ENCODE measurements at regions not wholly inside any gene's neighbourhood (a gene's known extent, or its start where the extent isn't known, plus 50 kb on each side); places are given as distances from the start of the nearest gene placed in this dataset.

DNA sequence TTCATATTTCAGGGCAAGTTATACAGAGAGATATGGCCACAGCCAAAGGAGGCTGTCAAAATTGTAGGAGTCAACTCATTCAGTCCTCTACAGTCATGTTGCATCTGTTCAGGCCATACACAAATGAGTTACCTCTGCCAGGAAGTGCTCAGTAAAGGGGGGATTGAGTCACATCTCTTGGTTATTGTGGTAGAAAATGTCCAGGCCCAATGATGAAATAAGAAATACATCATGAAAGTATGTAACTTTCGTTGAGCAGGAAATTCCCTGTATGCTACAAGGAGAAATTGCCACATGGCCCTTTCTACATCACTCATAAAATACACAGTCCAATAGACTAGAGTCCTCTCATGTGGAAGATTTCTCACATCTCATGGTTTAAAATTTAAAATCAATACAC is 103.9 kb upstream of the COL3A1 start:
- no peaks in the 10 kb centered on the region for H4K20me1 ChIP-seq (ENCODE audit: insufficient read depth, low read length)
- DNase-seq = no peak
- H3K9ac ChIP-seq (ENCODE audit: insufficient read depth, low read length, poor library complexity, severe bottlenecking) = no peak overlapping the region
- TF ChIP-seq, protein P1, sequence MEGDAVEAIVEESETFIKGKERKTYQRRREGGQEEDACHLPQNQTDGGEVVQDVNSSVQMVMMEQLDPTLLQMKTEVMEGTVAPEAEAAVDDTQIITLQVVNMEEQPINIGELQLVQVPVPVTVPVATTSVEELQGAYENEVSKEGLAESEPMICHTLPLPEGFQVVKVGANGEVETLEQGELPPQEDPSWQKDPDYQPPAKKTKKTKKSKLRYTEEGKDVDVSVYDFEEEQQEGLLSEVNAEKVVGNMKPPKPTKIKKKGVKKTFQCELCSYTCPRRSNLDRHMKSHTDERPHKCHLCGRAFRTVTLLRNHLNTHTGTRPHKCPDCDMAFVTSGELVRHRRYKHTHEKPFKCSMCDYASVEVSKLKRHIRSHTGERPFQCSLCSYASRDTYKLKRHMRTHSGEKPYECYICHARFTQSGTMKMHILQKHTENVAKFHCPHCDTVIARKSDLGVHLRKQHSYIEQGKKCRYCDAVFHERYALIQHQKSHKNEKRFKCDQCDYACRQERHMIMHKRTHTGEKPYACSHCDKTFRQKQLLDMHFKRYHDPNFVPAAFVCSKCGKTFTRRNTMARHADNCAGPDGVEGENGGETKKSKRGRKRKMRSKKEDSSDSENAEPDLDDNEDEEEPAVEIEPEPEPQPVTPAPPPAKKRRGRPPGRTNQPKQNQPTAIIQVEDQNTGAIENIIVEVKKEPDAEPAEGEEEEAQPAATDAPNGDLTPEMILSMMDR (IDR thresholded peaks at IDR 0.05) = no peak
- H3K9me3 Mint-ChIP-seq = peaks cover 1 to 17% (median 3%) of the 10 kb centered on the region in 7 donors
- intact Hi-C loops (cut with micrococcal nuclease) = no loop called here
- no peak overlapping the region for H3K4me2 ChIP-seq (replicated peaks; ENCODE audit: extremely low read depth, low read length, poor library complexity, severe bottlenecking)
- no peak overlapping the region for H3K27ac Mint-ChIP-seq
- no peak overlapping the region for H3K4me3 ChIP-seq (replicated peaks in 1 of 3; ENCODE audit: low read depth in 2 of 3, low read length in 3 of 3)
- whole genome bisulfite sequencing (ENCODE audit: insufficient coverage) = no CpG with 5 or more reads among the region's 1 CpG
- H3K36me3 ChIP-seq (replicated peaks in 1 of 2; ENCODE audit: control insufficient read depth in 1 of 2, insufficient read depth in 2 of 2, low read length in 2 of 2) = no peaks in the 10 kb centered on the region
- no peaks in the 10 kb centered on the region for H3K36me3 Mint-ChIP-seq
- no peak overlapping the region for H3K4me3 Mint-ChIP-seq
- H3K27me3 ChIP-seq (ENCODE audit: control insufficient read depth in 2 of 2, insufficient read depth in 2 of 2, low read length in 2 of 2) = no peaks in the 10 kb centered on the region
- H3K79me2 ChIP-seq (ENCODE audit: insufficient read depth, low read length) = no peaks in the 10 kb centered on the region
- peaks cover 0 to 2% of the 10 kb centered on the region in 2 donors for H3K9me3 ChIP-seq (replicated peaks in 1 of 2; ENCODE audit: control insufficient read depth in 1 of 2, insufficient read depth in 1 of 2, low read length in 2 of 2)
- no peak overlapping the region for H2AFZ ChIP-seq (ENCODE audit: insufficient read depth, low read depth, low read length, poor library complexity, severe bottlenecking)
- H3K27me3 Mint-ChIP-seq (ENCODE audit: low read depth in 3 of 3) = no peaks in the 10 kb centered on the region
- no peaks in the 10 kb centered on the region for H3K4me1 Mint-ChIP-seq
- H3K27ac ChIP-seq (ENCODE audit: low read depth in 1 of 2, low read length in 2 of 2) = no peak overlapping the region
- H3K4me1 ChIP-seq (ENCODE audit: control insufficient read depth in 1 of 2, insufficient read depth in 2 of 2, low read length in 2 of 2) = no peaks in the 10 kb centered on the region

DNA sequence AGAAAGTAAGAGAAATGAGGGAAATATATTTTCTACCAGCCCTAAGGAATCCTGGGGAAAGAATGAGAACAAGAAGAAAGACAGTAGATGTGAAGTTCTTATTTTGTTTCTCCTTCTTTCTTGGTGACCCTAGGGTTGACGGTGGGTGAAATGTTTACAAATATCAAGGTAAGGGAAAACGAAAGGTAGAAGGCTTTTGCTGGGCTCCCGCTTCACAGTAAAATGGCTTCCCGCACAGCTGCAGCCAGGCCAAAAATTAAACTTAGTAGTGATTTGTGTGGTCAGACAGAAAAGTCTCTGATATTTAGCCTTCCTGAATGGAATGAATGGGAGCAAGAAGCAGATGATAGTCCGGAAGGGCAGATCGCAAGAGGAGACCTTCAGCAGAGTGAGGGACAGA is 99.1 kb upstream of the COL3A1 start:
- Mint-ChIP-seq H3K4me3 (no peak overlapping the region), H3K27me3 (ENCODE audit: low read depth in 3 of 3) (no peaks in the 10 kb centered on the region), H3K4me1 (no peaks in the 10 kb centered on the region), H3K27ac (no peak overlapping the region), H3K9me3 (peaks cover 0 to 7% (median 0%) of the 10 kb centered on the region in 7 donors), H3K36me3 (no peaks in the 10 kb centered on the region)
- Histone ChIP-seq H3K4me3 (replicated peaks in 1 of 3; ENCODE audit: low read depth in 2 of 3, low read length in 3 of 3) (no peak overlapping the region), H3K9me3 (replicated peaks in 1 of 2; ENCODE audit: control insufficient read depth in 1 of 2, insufficient read depth in 1 of 2, low read length in 2 of 2) (peaks cover 0 to 4% of the 10 kb centered on the region in 2 donors), H3K4me2 (replicated peaks; ENCODE audit: extremely low read depth, low read length, poor library complexity, severe bottlenecking) (no peak overlapping the region), H4K20me1 (ENCODE audit: insufficient read depth, low read length) (no peaks in the 10 kb centered on the region), H3K27me3 (ENCODE audit: control insufficient read depth in 2 of 2, insufficient read depth in 2 of 2, low read length in 2 of 2) (no peaks in the 10 kb centered on the region), H3K4me1 (ENCODE audit: control insufficient read depth in 1 of 2, insufficient read depth in 2 of 2, low read length in 2 of 2) (no peaks in the 10 kb centered on the region), H3K27ac (ENCODE audit: low read depth in 1 of 2, low read length in 2 of 2) (no peak overlapping the region), H3K79me2 (ENCODE audit: insufficient read depth, low read length) (no peaks in the 10 kb centered on the region), H3K36me3 (replicated peaks in 1 of 2; ENCODE audit: control insufficient read depth in 1 of 2, insufficient read depth in 2 of 2, low read length in 2 of 2) (no peaks in the 10 kb centered on the region), H3K9ac (ENCODE audit: insufficient read depth, low read length, poor library complexity, severe bottlenecking) (no peak overlapping the region), H2AFZ (ENCODE audit: insufficient read depth, low read depth, low read length, poor library complexity, severe bottlenecking) (no peak overlapping the region)
- TF ChIP-seq, protein P1 (IDR thresholded peaks at IDR 0.05) = no peak
- intact Hi-C loops (cut with micrococcal nuclease) = no loop called here
- WGBS (ENCODE audit: insufficient coverage) = 94% methylated on average over 5 of the region's 6 CpGs
- DNase-seq = no peak

All from CD14-positive monocyte (primary cell).